Stimulated activated CD4-positive, alpha-beta T cell treated with anti-CD3 and anti-CD28 coated beads, Interleukin-12 subunit alpha, Interleukin-12 subunit beta, amount 100 ng/mL, for 48 hours (primary cell): ENCODE measurements at regions not wholly inside any gene's neighbourhood (a gene's known extent, or its start where the extent isn't known, plus 50 kb on each side); places are given as distances from the start of the nearest gene placed in this dataset.
"Not testable (repeated sequence)": the region's sequence is repeated elsewhere in the genome, so short reads cannot be mapped to it uniquely, and the experiment has no call there.

Source experiments
- DNase-seq, 3 donors: peaks; one replicate each; pipeline ENCODE4 v3.0.0-alpha.2; 2020; ENCODE audit warnings: low read depth in 2 of 3, low spot score in 1 of 3

DNA sequence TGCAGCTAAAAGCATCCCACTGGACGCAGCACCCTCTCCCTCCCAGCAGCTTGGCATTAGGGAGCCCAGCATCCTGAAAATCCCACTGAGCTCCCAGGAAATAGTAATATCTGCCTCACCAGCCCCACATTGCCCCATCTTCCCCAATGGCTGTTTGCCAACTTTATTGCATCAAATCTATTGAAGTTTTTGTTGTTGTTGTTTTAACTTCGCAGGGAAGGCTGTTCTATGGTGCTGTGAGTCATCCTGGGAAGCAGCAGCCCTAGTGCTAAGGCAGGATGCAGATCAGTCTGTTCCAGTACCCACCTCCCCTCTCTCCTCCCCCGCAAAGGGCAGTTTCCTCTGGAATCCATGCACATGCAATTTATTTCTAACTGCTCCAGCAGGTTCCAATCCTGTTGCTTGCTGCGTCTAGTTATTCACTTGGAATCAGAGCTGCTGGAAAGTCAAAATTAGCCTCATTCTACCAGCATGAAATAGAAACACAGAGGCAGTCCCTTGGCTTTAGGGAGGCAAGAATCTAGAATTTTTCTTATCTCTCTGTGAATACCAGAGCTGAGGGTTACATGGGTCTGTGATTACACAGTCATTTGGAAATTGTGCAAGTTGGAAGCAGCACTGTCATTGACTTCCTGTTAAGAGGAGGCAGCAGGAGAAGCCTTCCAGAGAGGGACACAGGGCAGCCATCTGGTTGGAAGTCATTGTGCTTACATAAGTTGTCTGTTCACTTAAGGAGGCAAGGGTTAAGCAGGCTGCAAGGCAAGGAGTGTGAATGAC lies 115.9 kb upstream of the CACUL1 start:
- DNase-seq, result no peak

DNA sequence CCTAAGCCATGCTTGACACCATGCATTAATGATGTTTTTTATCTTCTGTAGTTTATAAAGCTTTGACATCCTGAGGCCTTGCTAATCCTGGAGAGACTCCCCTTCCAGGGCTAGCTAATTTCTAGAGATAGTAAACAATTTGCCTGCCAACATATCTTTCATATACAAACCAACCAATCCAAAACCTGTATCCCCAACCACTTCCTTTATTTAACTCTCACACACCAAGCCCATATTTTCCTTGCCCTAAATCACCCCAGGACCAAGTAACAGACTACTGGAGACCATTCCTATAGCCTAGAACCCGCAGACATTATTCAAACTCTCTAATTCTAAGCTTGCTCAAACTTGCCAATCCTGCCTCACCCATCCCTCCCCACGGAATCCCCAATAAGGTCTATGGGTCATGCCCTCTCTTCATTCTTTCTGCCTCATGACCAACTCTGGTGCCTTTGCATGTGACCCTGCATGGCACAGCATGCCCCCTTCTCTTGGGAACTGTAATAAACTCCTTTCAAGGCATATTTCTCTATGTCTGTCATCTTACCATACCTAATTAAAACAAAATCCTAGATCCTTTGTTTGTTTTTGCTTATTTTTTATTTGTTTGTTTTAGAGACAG lies 116.6 kb upstream of the CACUL1 start:
- DNase-seq, result no peak

DNA sequence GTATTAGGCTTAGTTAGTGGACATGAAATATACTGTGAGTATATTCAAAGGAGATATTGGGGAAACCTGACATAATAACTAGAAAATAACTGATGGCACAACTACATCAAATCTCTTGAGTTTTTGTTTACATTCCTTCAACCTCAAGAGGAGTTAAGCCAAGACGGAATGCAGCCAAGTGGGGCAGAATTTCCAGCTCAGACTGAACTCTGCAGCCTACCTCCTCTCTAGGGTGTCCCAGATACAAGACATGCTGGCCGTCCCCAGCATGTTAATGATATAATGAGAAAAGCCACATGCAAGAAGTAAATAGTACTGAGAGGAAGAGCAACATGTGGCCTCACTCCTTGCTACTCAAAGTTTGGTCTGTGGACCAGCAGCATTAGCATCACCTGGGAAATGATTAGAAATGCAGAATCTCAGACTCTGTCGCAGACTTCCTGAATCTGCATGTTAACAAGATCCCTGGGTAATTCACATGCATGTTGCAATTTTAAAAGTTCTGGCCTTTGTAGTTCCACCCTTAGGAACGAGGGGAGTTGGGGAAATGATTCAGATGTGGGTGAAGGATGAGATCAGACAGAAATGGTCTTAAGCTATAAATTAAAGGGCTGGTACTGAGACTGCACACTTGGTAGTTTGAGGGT lies 118.4 kb upstream of the CACUL1 start:
- no peak for DNase-seq

DNA sequence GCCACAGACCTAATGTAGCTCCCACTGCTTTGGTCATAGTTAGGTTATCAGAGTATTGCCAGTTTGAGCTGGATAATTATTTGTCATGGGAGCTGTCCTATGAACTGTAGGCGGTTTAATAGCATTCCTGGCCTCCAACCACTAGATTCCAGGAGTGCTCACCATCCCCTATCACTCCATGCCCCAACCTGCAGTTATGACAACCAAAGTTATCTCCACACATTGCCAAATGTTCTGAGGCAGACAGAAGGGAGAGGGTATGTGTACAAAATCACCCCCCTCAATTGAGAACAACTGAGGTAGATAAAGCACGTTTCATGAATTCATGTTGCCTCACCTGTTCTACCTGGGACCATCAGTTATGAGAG lies 119.0 kb upstream of the CACUL1 start:
- no peak for DNase-seq

DNA sequence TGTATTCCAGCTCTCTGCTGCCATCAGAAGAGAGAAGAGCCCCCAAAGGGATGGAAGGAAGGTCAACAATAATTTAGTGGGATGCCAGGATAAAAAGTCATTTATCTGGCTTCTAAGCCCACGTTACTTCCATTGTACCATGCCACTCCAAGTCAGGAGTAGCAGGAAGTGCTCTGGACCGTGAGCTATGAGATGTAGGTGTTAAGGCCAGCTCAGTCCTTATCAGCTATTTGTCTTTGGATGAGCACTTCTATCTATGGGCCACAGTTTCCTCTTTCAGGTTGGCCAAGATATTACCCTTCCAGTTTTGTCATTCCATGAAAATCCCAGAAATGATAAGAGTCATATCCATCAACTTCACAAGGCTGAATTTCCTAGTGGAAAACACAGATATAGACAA lies 119.4 kb upstream of the CACUL1 start:
- DNase-seq, result no peak

DNA sequence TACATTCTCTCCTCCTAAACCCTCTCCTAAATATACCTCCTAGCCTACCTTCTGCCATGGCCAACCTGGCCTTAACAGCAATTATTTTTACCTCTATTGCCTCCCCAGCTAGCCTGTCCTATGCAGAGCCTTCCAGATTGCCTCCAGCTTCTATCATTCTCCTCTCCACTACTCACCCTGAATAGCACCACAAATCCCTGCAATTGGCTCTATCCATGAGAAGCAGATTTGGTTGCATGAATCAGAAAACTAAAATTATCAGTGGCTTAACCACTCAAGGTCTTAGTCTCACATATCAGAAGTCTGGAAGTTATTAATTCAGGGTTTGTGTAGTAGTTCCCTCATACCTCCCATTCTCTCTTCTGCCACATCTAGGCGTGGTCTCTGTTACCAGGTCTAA lies 120.3 kb upstream of the CACUL1 start:
- DNase-seq, result no peak

DNA sequence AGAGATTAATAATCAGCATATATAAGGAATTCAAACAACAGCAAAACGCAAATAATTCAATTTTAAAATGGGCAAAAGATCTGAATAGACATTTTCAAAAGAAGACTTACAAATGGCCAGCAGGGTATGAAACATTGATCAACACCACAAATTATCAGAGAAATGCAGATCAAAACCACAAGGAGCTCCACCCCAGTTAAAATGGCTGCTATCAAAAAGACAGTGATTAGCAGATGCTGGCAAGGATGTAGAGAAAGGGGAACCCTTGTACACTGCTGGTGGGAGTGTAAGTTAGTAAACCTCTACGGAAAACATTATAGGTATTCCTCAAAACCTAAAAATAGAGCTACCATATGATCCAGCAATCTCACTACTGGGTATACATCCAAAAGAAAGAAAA lies 128.0 kb upstream of the CACUL1 start:
- no peak for DNase-seq

DNA sequence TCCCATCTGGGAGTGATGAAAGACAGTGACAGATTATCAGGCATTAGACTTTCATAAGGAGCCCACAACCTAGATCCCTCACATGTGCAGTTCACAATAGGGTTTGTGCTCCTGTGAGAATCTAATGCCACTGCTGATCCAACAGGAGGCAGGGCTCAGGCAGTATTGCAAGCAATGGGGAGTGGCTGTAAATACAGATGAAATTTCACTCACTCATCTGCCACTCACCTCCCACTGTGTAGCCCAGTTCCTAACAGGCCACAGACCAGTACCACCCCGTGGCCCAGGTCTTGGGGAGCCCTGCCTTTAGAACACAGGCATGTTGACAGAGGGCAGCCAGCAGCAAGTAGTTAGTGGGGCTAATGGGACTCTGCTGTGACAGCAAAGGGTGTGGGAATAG lies 137.3 kb upstream of the NANOS1 start:
- no peak for DNase-seq

DNA sequence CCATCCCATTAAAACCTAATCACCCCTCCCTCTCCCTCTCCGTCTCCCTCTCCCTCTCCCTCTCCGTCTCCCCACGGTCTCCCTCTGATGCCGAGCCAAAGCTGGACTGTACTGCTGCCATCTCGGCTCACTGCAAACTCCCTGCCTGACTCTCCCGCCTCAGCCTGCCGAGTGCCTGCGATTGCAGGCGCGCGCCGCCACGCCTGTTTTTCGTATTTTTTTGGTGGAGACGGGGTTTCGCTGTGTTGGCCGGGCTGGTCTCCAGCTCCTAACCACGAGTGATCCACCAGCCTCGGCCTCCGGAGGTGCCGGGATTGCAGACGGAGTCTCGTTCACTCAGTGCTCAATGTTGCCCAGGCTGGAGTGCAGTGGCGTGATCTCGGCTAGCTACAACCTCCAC lies 134.6 kb upstream of the NANOS1 start:
- DNase-seq, result not testable (repeated sequence)

DNA sequence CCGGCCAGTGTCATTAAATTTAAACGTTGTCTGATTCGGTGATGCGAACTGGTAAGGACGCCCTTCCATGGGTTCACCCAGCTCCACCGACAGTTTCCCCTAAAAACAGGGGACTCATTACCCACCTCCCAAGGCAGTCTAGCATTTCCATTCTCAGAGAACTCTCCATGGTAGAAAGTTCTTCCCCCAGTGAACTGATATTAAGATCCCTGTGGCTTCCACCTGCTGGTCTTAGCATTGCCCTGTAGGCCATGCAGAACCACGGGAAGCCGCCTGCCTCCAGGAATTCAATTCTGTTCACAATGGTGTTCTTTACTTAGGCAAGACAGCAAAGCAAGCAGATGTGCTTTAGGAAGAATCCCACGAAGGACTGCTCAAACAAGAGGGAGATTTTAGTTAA lies 128.9 kb upstream of the NANOS1 start:
- DNase-seq, result no peak

DNA sequence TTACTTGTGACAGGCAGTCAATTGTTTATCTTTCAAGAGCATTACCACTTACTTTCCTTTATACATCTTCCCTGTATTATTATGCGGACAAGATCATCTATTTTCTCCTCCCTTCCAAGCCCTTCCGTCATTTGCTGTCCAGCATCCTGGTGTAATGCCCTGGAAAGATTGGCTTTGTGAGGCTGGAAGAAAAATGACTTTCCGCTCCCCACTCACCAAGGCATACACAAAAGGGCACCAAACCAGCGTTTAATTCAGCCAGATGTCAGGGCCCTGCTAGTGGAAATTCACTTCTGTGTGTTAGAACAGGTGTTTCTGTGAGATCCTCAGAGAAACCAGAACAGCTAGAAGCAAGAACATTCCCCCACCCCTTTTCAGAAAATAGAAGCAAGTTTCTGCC lies 128.1 kb upstream of the NANOS1 start:
- DNase-seq, result no peak

DNA sequence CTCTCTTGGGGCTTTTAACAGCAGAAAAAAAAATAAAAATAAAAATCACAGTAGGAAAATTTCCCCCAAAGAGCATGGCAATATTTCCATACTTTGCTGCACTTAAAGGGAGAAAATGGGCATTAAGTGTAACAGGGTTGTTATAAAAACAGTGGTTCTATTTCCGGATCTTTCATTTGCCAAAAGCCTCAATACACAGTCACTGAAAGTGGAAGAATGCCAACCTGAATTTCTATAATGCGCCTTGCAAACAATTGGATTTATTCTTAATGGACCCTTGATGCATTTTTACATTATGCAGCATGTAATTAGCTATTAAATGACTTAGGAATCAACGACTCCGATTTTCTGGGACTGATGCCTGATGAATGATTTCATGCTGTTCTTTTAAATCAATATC lies 127.6 kb upstream of the NANOS1 start:
- DNase-seq, result no peak

DNA sequence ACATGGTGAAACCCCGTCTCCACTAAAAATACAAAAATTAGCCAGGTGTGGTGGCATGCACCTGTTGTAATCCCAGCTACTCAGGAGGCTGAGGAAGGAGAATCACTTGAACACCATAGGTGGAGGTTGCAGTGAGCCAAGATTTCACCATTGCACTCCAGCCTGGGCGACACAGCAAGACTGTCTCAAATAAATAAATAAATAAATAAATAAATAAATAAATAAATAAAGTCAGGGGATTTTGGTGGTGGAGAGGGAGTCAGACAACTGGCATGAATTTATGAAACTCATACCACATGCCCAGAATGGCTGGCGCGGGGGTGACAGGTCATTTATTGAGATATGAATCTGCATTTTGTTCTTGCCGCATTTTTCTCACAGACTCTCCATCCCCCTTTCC lies 126.9 kb upstream of the NANOS1 start:
- DNase-seq, result not testable (repeated sequence)

DNA sequence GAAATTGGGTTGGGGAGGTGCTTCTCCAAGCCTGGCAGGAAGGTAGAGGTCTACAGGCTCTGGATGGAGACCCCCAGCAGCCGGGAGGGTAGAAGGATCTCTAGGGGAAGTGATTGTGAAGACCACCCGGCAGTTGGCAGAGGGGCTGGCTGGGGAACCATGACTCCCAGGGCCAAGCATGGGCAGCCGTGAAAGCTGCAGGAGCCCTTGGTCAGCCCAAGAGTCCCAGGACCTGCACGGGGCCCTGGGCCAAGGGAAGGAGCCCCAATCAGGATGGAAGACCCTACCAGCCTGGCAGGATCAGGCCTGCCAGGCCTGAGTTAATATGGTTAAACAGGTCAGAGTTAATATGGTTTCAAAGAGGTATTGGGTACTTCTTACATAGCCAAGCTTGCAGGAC lies 126.3 kb upstream of the NANOS1 start:
- no peak for DNase-seq

DNA sequence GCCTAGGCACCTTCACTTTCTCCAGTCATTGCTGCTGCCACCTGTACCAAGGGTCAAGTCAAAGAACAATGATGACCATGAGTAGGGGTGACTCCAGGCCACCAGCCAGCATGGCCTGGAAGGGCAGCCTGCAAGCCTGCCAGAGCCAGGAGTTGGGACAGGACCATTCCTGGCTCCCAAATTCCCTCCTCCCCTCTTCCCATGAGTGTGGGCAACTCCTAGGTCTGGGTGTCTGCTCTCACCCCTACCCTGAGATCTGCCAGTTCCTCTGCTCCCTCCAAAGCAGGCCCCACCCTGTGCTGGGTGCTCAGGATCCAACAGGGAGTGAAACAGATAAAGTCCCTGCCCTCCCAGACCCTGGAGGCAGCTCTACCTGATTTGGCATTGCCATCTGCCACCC lies 125.8 kb upstream of the NANOS1 start:
- DNase-seq, result no peak

DNA sequence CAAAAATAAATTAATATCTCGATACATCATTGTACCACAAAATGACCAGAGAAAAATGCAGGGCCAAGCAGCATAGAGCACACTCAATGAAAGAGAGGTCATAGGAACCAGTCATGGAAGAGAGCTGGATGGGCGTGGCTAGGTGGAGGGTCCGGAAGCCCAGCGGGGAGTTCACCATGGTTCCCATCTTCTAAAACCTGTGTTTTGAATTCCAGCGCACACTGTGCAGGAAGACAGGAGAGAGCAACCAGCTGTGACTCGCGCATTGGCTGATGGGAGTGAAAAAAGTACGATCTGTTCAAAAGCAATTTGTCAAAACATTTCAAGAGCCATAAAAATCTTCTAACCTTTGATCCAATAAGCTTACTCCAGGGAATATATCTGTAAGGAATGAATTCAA lies 125.2 kb upstream of the NANOS1 start:
- DNase-seq, result no peak

DNA sequence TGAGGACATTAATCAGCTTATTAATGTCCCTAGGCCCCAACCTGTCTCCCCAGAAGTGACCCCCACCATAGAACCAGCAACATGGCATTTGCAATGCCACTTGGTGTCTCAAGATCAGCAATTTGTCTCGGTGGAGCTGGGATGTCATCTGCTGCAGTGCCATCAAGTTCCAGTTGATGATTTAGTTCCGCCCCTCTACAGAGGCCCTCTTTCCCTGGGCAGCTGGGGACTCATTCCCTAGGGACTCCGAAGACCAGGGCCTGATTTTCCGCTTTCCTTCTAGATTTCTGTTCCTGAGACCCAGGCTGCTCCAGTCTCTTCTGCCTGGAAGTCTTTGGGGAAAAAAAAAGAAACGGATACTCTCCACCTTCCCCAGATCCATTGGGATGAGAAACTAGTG lies 122.5 kb upstream of the NANOS1 start:
- no peak for DNase-seq

DNA sequence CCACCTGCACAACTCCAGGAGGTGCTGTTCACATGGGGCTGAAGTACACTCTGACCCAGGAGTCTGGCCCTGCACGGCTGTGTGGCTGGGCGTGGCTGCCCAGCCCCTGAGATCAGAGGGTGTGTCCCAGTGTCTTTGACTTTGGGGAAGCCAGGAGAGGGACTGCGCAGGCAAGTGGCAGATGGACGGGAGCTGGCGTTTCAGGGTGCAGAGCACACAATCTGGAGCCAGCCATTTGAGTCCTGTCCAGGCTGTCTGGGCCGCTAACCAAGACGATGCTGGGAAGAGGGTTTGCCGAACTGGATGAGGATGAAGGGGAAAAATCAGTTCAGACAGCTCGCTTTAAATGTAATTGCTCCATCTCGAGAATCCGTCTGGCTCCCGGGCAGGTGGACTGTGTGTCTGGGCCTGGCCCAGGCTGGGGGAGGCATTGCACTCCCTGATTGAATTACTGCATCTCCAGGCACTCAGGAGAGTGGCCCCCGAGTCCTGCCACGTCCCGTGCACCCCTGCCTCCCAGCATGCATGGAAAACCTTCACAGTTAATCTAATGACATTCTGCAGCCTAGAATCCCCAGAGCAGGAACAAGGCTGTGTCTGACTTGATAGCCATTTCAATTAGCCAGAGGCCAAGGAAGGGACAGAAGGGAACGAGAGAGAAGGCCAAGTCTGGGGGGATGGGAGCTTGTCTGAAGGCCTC lies 120.8 kb upstream of the NANOS1 start:
- DNase-seq, result no peak

DNA sequence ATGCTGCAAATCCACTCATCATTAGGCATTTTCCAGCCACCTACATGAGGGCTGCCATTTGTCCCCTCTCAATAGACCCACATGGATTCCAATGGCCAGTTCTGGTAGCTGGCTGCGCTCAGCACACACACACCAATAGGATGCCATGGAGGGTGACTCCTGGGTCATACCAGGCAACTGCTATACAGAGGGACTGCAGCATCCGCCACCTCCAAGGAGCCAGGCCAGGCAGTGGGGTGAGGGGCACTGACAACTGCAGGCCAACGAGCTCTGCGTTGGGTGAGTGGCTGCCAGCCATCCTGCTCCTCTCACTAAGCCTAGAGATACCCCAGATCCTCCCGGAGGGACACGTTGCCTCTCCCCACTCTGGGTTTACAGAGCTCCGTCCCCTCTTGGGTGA lies 118.8 kb upstream of the NANOS1 start:
- no peak for DNase-seq

DNA sequence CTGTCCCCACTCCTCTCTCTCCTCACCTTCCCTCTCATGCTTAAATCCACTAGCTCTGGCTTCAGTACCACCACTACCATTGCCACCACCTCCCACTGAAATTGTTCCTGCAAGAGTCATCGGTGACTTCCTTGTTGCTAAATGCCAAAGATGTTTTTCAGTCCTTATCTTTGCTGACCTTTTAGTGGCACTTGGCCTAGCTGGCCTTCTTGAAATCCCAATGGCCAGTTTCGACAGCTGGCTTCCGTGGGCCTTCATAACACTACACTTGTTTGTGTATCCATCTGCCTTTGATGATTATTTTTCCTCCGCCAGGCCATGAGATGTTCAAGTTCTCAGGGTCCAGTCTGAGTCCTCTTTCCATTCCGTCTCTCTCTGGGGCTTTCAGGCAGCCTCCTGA lies 118.2 kb upstream of the NANOS1 start:
- DNase-seq, result no peak

DNA sequence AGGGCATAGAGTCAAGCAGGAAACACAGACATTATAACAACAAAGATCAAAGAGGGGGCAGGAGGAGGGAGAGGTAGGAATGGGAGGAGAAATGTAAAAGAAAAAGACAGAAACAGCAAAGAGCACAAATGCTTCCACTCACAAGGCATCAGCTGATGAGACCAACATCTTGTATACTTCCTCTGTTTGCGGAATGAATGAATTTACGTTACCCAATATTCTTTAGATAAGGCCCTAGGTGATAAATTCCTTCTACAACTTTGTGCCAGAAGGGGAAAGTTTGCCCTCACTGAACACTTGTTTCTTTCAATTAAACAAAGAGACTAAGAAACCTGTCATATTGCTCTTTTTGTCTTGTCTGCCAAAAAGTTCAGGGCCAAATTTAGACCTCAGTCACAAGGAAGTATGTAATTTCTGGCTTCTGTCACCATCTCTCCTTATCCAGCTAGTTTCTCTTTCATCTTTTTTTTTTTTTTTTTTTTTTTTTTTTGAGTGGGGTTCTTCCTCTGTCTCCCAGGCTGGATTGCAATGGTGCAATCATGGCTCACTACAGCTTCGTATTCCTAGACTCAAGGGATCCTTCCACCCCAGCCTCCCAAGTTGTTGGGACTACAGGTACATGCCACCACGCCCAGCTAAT lies 116.4 kb upstream of the NANOS1 start:
- DNase-seq, result no peak

DNA sequence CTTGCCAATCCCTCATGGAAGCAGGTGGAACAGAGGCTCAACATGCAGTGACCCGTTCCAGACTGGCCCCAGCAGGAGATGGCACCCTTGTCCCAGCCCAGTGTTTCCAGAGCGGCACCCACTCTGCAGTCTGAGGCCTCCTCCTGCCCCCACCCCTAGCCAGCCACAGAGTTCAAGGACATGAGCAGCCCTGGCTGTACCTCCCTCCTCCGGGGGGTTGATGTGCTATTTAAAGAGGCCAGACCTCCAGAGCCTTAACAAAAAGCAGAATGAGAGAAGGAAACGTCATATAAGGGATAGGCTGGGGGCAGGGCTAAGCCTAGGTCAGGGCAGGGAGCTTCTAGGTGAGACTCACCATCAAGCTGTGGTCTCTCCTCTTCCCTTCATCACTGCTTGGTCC lies 115.7 kb upstream of the NANOS1 start:
- no peak for DNase-seq
